Adipocyte (in vitro differentiated cells): ENCODE measurements at regions not wholly inside any gene's neighbourhood (a gene's known extent, or its start where the extent isn't known, plus 50 kb on each side); places are given as distances from the start of the nearest gene placed in this dataset.

Source experiments
- DNase-seq: peaks from one replicate; pipeline ENCODE4 v3.0.0-alpha.2; 2015; ENCODE audit warnings: low read depth
- H3K27me3 ChIP-seq: replicated peaks from 2 replicates; pipeline ENCODE4 v1.7.0; 2013; ENCODE audit warnings: mild to moderate bottlenecking, low read length, moderate library complexity; ENCODE audit not compliant: control insufficient read depth, insufficient read depth
- H3K36me3 ChIP-seq: 2 replicates; pipeline ENCODE4 v1.7.0; 2013; ENCODE audit warnings: low read length, mild to moderate bottlenecking, moderate library complexity; ENCODE audit not compliant: control insufficient read depth, insufficient read depth, severe bottlenecking
- H3K4me1 ChIP-seq: 2 replicates; pipeline ENCODE4 v1.7.0; 2013; ENCODE audit warnings: mild to moderate bottlenecking, low read length, moderate library complexity; ENCODE audit not compliant: control insufficient read depth, insufficient read depth
- H3K4me3 ChIP-seq: 2 replicates; pipeline ENCODE4 v1.7.0; 2013; ENCODE audit warnings: mild to moderate bottlenecking, low read length, moderate library complexity
- H3K9ac ChIP-seq: 2 replicates; pipeline ENCODE4 v1.7.0; 2013; ENCODE audit warnings: mild to moderate bottlenecking, low read length, moderate library complexity
- H3K9me3 ChIP-seq: 2 replicates; pipeline ENCODE4 v1.7.0; 2013; ENCODE audit warnings: mild to moderate bottlenecking, low read length, moderate library complexity; ENCODE audit not compliant: control insufficient read depth

DNA sequence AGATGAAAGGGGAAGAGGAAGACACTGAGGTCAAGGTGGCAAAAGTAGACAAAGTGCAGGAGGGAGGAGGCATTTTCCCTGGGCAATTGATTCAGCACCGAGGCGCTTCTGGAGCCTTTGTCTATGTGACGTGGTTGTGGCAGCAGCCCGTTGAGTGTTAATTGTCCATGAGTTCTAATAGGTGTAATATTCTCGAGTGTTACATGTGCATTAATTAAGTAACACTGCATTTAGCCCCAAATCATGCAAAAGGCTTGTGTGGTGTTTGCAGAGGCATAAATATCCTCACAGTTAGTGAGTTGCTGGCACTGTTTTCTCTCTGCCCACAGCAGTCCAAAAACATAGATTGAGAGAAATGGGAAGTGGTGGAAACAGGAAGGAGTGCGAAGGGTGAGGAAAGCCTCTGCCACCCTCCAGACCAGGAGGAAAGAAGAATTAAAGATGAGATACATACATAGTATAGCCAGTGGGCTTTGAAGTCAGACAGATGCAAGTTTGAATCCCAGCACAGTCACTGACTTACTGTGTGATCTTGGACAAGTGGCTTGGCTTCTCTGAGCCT is 361.2 kb downstream of the MN1 start:
- Histone ChIP-seq H3K4me1 (no peaks in the 10 kb centered on the region), H3K9me3 (no peaks in the 10 kb centered on the region), H3K4me3 (no peak overlapping the region), H3K36me3 (no peaks in the 10 kb centered on the region), H3K9ac (no peak overlapping the region), H3K27me3 (peaks cover 17% of the 10 kb centered on the region)
- no peak for DNase-seq

DNA sequence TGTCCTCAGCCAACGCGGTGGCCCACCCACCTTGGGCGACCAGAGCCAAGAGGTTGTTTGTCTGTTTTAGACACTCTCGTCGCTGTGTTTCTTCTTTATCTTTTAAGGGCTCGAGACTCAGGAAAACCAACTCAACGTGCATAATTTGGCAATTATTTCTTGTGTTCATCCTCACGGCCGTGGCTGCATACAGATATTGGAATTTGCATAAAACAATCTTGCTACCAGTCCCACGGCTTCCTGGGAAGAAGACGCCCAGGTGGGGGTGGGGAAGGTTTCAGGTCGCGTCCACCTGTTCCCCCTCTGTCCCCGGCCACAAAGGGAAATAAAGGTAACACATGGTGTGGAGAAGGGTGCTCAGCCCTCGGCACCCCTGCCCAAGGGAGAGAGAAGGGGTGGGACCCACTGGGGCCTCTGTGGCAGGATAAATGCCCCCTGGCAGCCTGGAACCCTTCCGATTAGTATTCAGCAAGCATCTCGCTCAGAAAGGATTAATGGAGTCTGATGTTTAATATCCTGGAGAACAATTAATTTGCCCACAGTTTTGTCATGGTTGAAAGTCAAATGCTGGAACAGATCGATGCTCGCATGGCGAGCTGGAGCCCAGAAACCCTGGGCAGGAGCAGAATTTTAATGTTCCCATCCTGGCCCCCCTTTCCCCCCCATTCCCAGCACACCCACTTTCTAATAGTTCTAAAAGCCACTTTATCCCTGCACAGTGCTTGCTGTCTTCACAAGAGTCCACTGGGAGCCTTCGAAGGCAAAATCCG is 359.7 kb downstream of the MN1 start:
- H3K36me3 ChIP-seq = no peaks in the 10 kb centered on the region

DNA sequence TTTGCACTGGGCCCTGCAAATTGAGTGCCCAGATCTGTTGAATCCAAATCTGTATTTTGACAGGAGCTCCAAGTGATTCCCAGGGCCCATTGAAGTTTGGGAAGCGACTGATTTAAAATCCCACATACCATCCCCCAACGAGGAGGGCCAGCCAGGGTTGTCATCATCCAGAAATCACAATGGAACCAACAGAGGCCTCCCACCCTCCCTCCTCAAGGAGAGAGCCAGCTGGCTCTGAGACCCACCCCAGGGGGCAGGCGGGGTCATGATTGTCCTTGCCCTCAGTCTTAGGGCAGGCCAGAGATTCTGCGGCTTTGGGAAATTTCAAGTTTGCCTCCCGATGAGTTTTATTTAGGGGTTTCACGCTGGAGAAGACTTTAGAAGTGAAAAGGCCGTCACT is 358.2 kb downstream of the MN1 start:
- H3K9ac ChIP-seq = no peak overlapping the region
- DNase-seq = no peak
- H3K4me1 ChIP-seq = no peaks in the 10 kb centered on the region
- H3K9me3 ChIP-seq = no peaks in the 10 kb centered on the region
- H3K36me3 ChIP-seq = no peaks in the 10 kb centered on the region
- H3K27me3 ChIP-seq = peaks cover 17% of the 10 kb centered on the region
- no peak overlapping the region for H3K4me3 ChIP-seq

More for the DNA sequence above, 359.7 kb downstream of the MN1 start:
- Histone ChIP-seq H3K9ac (no peak overlapping the region), H3K4me1 (no peaks in the 10 kb centered on the region), H3K4me3 (no peak overlapping the region), H3K27me3 (peaks cover 17% of the 10 kb centered on the region), H3K9me3 (no peaks in the 10 kb centered on the region)
- DNase-seq = no peak

DNA sequence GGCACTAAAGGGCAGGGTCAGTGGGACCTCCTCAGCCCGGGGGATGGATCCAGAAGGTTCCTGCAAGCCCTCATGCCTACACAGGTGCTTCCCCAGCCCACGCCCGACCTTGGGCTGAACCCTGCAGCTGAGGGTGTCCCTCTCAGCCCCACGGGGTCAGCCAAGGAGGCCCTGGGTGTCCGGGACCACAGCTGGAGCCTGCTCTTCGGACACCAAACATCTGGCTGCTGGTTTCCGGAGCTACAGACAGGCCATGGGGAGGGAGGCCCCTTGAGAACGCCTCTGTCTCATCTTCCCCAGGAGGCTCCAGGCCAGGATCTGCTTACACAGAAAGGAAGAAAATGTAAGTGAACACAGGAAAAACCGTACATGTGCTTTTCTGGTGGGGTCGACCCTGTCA is 355.7 kb downstream of the MN1 start:
- H3K9ac ChIP-seq = no peak overlapping the region
- H3K4me3 ChIP-seq = no peak overlapping the region
- no peaks in the 10 kb centered on the region for H3K4me1 ChIP-seq
- H3K9me3 ChIP-seq = peaks cover 8% of the 10 kb centered on the region
- peaks cover 8% of the 10 kb centered on the region for H3K27me3 ChIP-seq
- H3K36me3 ChIP-seq = no peaks in the 10 kb centered on the region
- no peak for DNase-seq

DNA sequence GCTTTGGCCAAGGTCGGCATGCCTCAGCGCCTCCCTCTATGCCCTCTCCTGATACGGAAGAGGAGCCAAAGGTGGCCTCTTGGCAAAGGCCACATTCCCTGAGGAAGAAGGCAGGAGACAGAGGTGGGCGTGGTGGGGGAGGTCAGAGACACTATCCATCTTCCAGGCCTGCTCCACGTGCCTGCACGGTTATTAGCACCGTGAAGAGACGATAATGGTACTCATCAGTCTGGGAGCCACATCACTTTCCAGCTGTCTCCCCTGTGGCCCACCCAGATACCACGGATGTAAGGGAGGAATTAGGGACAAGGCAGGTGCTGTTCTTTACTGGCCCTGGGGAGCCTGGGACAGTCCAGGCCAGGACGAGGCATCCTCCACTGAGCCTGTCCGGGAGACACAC is 354.3 kb downstream of the MN1 start:
- no peak overlapping the region for H3K9ac ChIP-seq
- DNase-seq = no peak
- H3K4me3 ChIP-seq = no peak overlapping the region
- H3K27me3 ChIP-seq = no peaks in the 10 kb centered on the region
- no peaks in the 10 kb centered on the region for H3K36me3 ChIP-seq
- H3K9me3 ChIP-seq = peaks cover 8% of the 10 kb centered on the region
- H3K4me1 ChIP-seq = no peaks in the 10 kb centered on the region

DNA sequence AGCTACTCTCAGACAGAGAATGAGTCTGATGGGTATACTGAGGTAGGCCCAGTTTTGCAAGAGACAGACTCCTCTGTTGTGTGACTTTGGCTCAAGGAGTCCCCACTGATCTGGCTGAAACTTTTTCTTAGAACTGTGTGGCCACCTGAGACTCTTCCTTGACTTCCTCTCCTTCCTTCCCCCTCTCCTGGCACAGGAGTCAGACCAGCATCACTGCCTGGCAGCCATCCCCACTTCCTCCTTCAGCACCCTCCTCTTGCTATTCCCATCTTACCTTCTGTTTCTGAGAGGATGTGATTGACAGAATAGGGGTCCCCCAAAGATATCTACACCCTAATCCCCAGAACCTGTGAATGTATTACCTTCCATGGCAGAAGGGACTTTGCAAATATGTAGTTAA is 351.1 kb downstream of the MN1 start:
- Histone ChIP-seq H3K4me1 (no peaks in the 10 kb centered on the region), H3K27me3 (no peaks in the 10 kb centered on the region), H3K36me3 (no peaks in the 10 kb centered on the region), H3K9me3 (peaks cover 8% of the 10 kb centered on the region), H3K4me3 (no peak overlapping the region), H3K9ac (no peak overlapping the region)
- DNase-seq = no peak

DNA sequence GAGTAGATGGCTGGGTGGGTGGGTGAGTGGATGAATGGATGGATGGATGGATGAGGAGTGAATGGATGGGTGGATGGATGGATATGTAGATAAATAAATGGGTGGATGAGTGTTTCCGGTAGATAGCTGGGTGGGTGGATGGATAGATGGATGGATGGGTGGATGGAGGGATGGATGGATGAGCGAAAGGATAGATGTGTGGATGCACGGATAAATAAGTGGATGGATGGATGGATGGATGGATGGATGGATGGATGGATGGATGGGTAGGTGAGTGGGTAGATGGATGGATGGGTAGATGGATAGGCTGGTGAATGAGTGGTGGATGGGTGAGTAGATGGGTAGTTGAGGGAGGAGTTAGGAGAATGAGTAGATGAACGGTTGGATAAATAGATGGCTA is 349.3 kb downstream of the MN1 start:
- DNase-seq = no peak
- H3K27me3 ChIP-seq = no peaks in the 10 kb centered on the region
- peaks cover 8% of the 10 kb centered on the region for H3K4me1 ChIP-seq
- H3K36me3 ChIP-seq = no peaks in the 10 kb centered on the region
- no peak overlapping the region for H3K4me3 ChIP-seq
- peaks cover 8% of the 10 kb centered on the region for H3K9me3 ChIP-seq
- no peak overlapping the region for H3K9ac ChIP-seq

DNA sequence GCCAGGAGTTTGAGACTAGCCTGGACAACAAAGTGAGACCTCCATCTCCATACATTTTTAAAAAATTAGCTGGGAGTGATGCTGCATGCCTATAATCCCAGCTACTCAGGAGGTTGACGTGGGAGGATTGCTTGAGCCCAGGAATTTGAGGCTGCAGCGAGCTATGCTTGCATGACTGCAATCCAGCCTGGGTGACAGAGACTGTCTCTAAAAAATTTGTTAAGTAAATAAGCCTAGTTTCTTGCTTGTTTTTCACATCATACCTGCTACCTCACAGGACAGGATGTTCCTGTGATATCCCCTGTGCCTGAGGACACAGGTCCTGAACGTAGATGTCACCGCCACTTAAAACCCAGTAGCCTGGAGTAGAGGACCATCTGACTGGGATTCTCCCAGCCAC is 348.6 kb downstream of the MN1 start:
- no peaks in the 10 kb centered on the region for H3K27me3 ChIP-seq
- peaks cover 8% of the 10 kb centered on the region for H3K9me3 ChIP-seq
- peaks cover 14% of the 10 kb centered on the region for H3K4me1 ChIP-seq
- no peak overlapping the region for H3K9ac ChIP-seq
- DNase-seq = no peak
- no peak overlapping the region for H3K4me3 ChIP-seq
- H3K36me3 ChIP-seq = no peaks in the 10 kb centered on the region

DNA sequence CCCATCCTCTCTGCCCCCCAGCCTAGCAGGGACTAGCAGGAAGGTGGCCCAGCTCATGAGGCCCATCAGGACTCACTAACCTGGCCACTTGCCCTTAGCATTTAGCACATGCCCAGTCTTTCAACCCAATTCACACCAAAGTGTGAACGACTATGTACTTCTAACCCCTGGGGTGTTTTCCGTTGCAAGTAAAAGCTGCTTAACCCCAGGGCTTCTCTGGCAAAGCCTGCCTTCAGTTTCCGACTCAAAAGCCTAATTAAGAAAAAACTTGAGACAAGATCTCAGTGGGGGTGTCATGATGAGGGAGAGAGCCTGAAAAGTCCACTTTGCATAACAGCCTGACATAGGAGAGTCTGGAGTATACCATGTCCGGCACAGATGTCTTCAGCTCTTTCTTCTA is 347.8 kb downstream of the MN1 start:
- Histone ChIP-seq H3K9me3 (peaks cover 8% of the 10 kb centered on the region), H3K9ac (no peak overlapping the region), H3K27me3 (no peaks in the 10 kb centered on the region), H3K36me3 (no peaks in the 10 kb centered on the region), H3K4me1 (peaks cover 14% of the 10 kb centered on the region), H3K4me3 (no peak overlapping the region)
- DNase-seq = no peak

DNA sequence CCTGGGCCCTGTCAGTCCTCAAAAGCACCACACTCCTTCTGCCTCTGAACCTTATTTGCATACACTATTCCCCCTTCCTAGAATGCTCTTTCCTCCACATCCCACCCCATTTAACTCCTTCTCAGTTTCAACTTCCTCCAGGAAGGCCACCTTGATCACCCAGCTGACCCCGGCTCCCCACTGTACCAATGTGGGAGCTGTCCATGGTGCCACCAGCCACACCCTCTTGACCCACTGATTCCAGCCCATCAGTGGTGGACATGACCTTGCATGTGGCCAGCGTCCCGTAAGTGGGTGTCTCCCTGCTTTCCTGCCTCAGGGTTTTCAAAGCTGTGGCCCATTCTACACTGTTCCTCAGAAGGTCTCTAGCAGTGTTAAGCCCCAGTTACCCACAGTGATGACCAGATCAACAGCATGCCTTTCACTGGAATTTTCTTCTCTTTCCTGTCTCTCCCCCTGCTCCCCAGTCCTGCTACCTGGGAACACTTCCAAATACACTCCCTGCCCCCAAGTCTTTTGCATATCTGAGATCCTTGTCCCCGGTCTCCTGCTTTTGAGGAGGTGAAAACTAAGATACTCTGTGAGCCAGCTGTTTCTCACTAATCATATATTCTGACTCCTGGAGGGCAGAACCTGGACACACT is 346.6 kb downstream of the MN1 start:
- H3K9me3 ChIP-seq = peaks cover 8% of the 10 kb centered on the region
- no peak overlapping the region for H3K9ac ChIP-seq
- no peak overlapping the region for H3K4me3 ChIP-seq
- no peaks in the 10 kb centered on the region for H3K36me3 ChIP-seq
- DNase-seq = no peak
- H3K4me1 ChIP-seq = peaks cover 23% of the 10 kb centered on the region
- H3K27me3 ChIP-seq = no peaks in the 10 kb centered on the region

DNA sequence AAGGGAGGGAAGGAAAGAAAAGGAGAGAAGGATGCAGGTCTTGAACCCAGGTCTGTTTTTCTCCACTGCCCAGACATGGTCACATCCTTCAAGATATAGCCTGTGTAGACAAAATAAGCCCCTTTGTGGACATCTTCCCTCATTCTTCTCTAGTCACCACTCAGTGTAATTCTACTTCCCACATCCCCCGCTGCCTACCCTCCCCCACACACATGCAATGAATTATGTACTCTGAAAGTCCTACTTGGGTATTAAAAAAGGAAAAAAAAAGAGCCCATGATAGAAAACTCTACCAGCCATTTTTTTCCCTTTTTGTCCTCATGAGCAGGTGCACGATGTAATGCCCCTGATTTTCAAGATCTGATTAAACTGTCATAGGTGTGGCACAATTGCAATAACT is 346.0 kb downstream of the MN1 start:
- Histone ChIP-seq H3K9ac (no peak overlapping the region), H3K27me3 (no peaks in the 10 kb centered on the region), H3K36me3 (no peaks in the 10 kb centered on the region), H3K9me3 (peaks cover 3% of the 10 kb centered on the region), H3K4me1 (peaks cover 29% of the 10 kb centered on the region), H3K4me3 (no peak overlapping the region)
- no peak for DNase-seq
